Ishikawa (cell line): ENCODE measurements at regions not wholly inside any gene's neighbourhood (a gene's known extent, or its start where the extent isn't known, plus 50 kb on each side); places are given as distances from the start of the nearest gene placed in this dataset.

Source experiments
- CEBPB ChIP-seq: IDR thresholded peaks from 2 replicates; pipeline ENCODE4 v1.6.1; 2012
- CREB1 ChIP-seq: IDR thresholded peaks from 2 replicates; pipeline ENCODE4 v1.6.1; 2012; ENCODE audit warnings: low read depth
- EGR1 ChIP-seq: IDR thresholded peaks from 2 replicates; pipeline ENCODE4 v1.6.1; 2012
- EP300 ChIP-seq: IDR thresholded peaks from 2 replicates; pipeline ENCODE4 v1.6.1; 2012; ENCODE audit warnings: borderline replicate concordance
- FOXM1 ChIP-seq: IDR thresholded peaks from 2 replicates; pipeline ENCODE4 v1.6.1; 2012; ENCODE audit warnings: low read depth, borderline replicate concordance
- NFIC ChIP-seq: IDR thresholded peaks from 2 replicates; pipeline ENCODE4 v1.6.1; 2012
- RAD21 ChIP-seq: IDR thresholded peaks from 2 replicates; pipeline ENCODE4 v1.6.1; 2012; ENCODE audit warnings: low read depth
- REST ChIP-seq: IDR thresholded peaks from 2 replicates; pipeline ENCODE4 v1.6.1; 2012; ENCODE audit warnings: low read depth, mild to moderate bottlenecking
- TAF1 ChIP-seq: IDR thresholded peaks from 2 replicates; pipeline ENCODE4 v1.6.1; 2012; ENCODE audit warnings: low read depth, mild to moderate bottlenecking
- TCF12 ChIP-seq: IDR thresholded peaks from 2 replicates; pipeline ENCODE4 v1.6.1; 2012; ENCODE audit warnings: low read depth
- TEAD4 ChIP-seq: IDR thresholded peaks from 2 replicates; pipeline ENCODE4 v1.6.1; 2012
- USF1 ChIP-seq: IDR thresholded peaks from 2 replicates; pipeline ENCODE4 v1.6.1; 2012
- YY1 ChIP-seq: IDR thresholded peaks from 2 replicates; pipeline ENCODE4 v1.6.1; 2012; ENCODE audit warnings: low read depth
- ZBTB7A ChIP-seq: IDR thresholded peaks from 2 replicates; pipeline ENCODE4 v1.6.1; 2012; ENCODE audit warnings: low read depth
- TF ChIP-seq, protein P1 (sequence below): IDR thresholded peaks from 2 replicates; pipeline ENCODE4 v1.6.1; 2012

DNA sequence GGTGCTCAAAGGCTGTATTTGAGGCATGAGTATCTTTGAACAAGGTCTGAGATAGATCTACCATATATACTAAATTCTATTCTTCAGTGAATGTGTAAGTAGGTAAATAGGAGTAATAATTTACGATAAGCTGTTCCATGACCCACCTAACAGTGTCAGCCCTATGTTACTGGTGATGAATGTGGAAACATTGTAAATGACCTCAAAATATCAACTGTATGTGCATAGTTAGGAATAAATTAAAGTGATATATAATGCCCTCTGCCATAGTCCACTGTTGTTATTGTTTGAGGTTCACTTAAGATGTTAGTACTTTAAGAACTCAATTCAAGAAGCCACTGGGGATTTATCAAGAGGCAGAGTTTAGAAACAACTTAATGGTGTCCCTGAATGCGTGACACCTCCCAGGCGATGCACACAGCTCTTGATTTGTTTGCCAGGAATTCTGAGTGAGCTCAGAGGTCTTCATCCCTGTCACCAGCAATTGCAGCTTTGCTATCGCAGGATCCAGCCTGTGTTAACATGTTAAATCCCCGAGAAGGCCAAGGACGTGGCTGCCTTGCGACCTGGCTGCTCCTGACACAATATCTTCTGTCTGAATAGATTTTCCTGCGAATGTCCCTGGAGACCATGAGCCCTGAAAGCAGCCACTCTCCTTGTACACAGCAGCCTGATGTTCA, 104.9 kb downstream of the KLF6 start:
- TF ChIP-seq YY1 (no peak), EGR1 (no peak), USF1 (no peak), EP300 (no peak)
- TF ChIP-seq, protein P1, sequence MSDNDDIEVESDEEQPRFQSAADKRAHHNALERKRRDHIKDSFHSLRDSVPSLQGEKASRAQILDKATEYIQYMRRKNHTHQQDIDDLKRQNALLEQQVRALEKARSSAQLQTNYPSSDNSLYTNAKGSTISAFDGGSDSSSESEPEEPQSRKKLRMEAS = no peak

DNA sequence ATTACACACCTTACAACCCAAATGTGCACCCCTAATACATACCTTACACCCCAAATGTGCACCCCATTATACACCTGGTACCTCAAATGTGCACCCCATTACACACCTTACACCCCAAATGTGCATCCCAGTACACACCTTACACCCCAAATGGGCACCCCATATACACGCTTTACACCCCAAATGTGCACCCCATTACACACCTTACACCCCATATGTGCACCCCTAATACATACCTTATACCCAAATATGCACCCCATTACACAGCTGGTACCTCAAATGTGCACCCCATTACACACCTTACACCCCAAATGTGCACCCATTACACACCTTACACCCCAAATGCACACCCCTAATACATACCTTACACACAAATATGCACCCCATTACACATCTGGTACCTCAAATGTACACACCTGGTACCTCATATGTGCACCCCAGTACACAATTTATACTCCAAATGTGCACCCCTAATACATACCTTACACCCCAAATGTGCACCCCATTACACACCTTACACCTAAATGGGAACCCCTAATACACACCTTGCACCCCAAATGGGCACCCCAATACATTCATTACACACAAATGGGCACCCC, 106.3 kb downstream of the KLF6 start:
- TF ChIP-seq EGR1 (no peak), EP300 (no peak), ZBTB7A (no peak), CREB1 (no peak), CEBPB (no peak)
- TF ChIP-seq, protein P1 = no peak

GRCh38 chr10:3676564-3676963, 108.4 kb downstream of the KLF6 start:
- TF ChIP-seq TEAD4 (no peak), NFIC (no peak), EGR1 (no peak), TCF12 (no peak), REST (no peak), YY1 (no peak), USF1 (no peak), CREB1 (no peak), EP300 (no peak), TAF1 (no peak), RAD21 (no peak), ZBTB7A (no peak), CEBPB (no peak), FOXM1 (no peak)
- TF ChIP-seq, protein P1 = no peak

DNA sequence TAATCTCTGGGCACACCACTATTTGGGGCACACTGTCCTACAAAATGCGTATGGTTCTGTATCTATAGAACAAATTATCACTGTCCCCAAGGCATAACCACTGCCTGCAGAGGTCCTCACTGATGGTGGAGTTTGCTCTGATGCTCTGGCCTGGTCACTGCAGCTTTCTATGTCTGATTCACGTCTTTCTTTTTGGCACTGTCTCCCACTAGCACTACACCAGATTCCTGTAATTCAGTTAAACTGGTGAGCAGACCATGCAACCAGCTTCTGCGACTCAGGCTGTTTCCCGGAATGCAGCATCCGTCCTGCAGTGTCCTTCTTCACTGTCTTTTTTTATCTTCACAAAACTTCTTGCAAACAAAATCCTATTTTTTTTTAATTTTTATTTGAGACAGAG, 112.8 kb downstream of the KLF6 start:
- TF ChIP-seq CEBPB (no peak), REST (no peak), EGR1 (no peak), CREB1 (no peak), ZBTB7A (no peak), EP300 (no peak), TAF1 (no peak), RAD21 (no peak)
- TF ChIP-seq, protein P1 = no peak

DNA sequence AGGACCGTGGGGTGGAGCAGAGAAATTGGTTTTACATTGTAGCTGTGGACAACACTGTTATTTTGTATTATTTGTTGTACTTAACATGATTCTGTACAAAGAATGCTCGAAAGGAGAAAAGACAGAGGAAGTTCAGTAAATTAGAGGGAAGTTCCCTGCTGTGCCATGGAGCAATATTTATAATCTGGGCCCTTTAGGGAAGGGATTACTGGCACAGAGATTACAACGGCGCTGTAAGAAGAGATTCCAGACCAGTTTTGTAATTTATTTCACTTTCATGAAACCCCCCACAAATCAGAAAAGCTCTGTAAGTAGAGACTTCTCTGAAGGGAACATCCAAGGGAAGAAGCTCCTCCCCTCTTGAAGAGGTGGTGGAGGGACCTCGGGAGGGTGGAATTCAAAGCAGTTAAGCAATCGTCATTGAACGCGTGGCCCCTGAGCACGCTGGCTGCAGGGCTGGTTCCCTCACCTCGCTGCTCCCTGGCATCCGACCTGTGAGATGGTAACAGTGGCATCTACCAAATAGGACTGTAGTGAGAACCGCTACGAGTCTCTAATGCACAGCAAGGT, 113.5 kb downstream of the KLF6 start:
- TF ChIP-seq RAD21 (no peak), FOXM1 (no peak), CREB1 (no peak), USF1 (no peak), CEBPB (no peak), TCF12 (no peak), EGR1 (no peak), REST (no peak), YY1 (no peak), TEAD4 (no peak), EP300 (no peak), NFIC (no peak), ZBTB7A (no peak), TAF1 (no peak)
- TF ChIP-seq, protein P1 = no peak
